H1 (cell line): ENCODE measurements at regions not wholly inside any gene's neighbourhood (a gene's known extent, or its start where the extent isn't known, plus 50 kb on each side); places are given as distances from the start of the nearest gene placed in this dataset.

Source experiments
- CTCF ChIA-PET: fragments of 300-600 bp; sonication (Branson Sonifier 250); formaldehyde crosslinking; loops from one replicate; lab custom pipeline; 2021; ENCODE audit not compliant: partially characterized antibody; lab: Charles Lee
- POLR2A ChIA-PET: fragments of 300-600 bp; sonication (Branson Sonifier 250); formaldehyde crosslinking; loops from one replicate; lab custom pipeline; 2021; ENCODE audit warnings: inconsistent platforms; ENCODE audit not compliant: partially characterized antibody; lab: Charles Lee
- DNase-seq, 2 experiments: peaks; one replicate each; pipeline versions ENCODE4 v3.0.0 to v3.0.0-alpha.2; 2010 to 2022; ENCODE audit warnings: low spot score in 2 of 2, low read depth in 1 of 2, mixed read lengths in 1 of 2
- FAIRE-seq: peaks from 2 replicates; lab custom pipeline; 2011; peaks lifted over from hg19 to GRCh38; lab: Jason Lieb, UNC
- H2AFZ ChIP-seq: 2 replicates; pipeline ENCODE4 v1.8.1; 2012; ENCODE audit warnings: low read length, inconsistent platforms
- H2AK5ac ChIP-seq: 2 replicates; pipeline ENCODE4 v1.6.1; 2013; ENCODE audit warnings: low read depth, low read length
- H2BK120ac ChIP-seq: replicated peaks from 2 replicates; pipeline ENCODE3; 2013; ENCODE audit warnings: low read depth, low read length, inconsistent platforms
- H2BK12ac ChIP-seq: 2 replicates; pipeline ENCODE4 v1.6.1; 2013; ENCODE audit warnings: low read depth, low read length
- H2BK15ac ChIP-seq: 2 replicates; pipeline ENCODE4 v1.6.1; 2013; ENCODE audit warnings: low read length
- H2BK20ac ChIP-seq: 2 replicates; pipeline ENCODE4 v1.6.1; 2013; ENCODE audit warnings: low read length
- H2BK5ac ChIP-seq: 2 replicates; pipeline ENCODE4 v1.6.1; 2013; ENCODE audit warnings: low read depth, low read length
- H3K14ac ChIP-seq: 2 replicates; pipeline ENCODE4 v1.6.1; 2013; ENCODE audit warnings: inconsistent platforms; ENCODE audit not compliant: insufficient read length
- H3K18ac ChIP-seq: 2 replicates; pipeline ENCODE4 v1.6.1; 2013; ENCODE audit warnings: low read length; ENCODE audit errors: extremely low read depth
- H3K23ac ChIP-seq: 2 replicates; pipeline ENCODE4 v1.6.1; 2013; ENCODE audit warnings: inconsistent platforms; ENCODE audit not compliant: insufficient read length
- H3K23me2 ChIP-seq: 2 replicates; pipeline ENCODE4 v1.6.1; 2013; ENCODE audit warnings: low read depth, low read length
- H3K27ac ChIP-seq: 2 replicates; pipeline ENCODE4 v1.6.1; 2011; ENCODE audit warnings: low read depth, low read length, inconsistent platforms
- H3K27me3 ChIP-seq, 4 experiments: replicated peaks in 1 of 4; 1 replicate in 1 of 4; 2 replicates in 3 of 4; pipeline versions ENCODE4 v1.6.1 to v1.8.1; 2011 to 2013; ENCODE audit warnings: low read length in 3 of 4, mild to moderate bottlenecking in 3 of 4, inconsistent platforms in 2 of 4, mixed read lengths in 2 of 4, moderate library complexity in 1 of 4; ENCODE audit not compliant: control insufficient read depth in 3 of 4, insufficient read depth in 3 of 4; ENCODE audit errors: extremely low read depth in 1 of 4
- H3K36me3 ChIP-seq, 4 experiments: 2 replicates each; pipeline versions ENCODE4 v1.6.1 to v1.8.1; 2011 to 2013; ENCODE audit warnings: mild to moderate bottlenecking in 4 of 4, low read length in 3 of 4, moderate library complexity in 2 of 4, control low read depth in 1 of 4, inconsistent platforms in 1 of 4; ENCODE audit not compliant: insufficient read depth in 4 of 4, control insufficient read depth in 2 of 4
- H3K4ac ChIP-seq: replicated peaks from 2 replicates; pipeline ENCODE3; 2013; ENCODE audit warnings: low read length, low read depth, mixed read lengths, inconsistent platforms; ENCODE audit not compliant: insufficient read length
- H3K4me1 ChIP-seq, 4 experiments: replicated peaks in 1 of 4; 1 replicate in 1 of 4; 2 replicates in 3 of 4; pipeline versions ENCODE4 v1.6.1 to v1.8.1; 2011 to 2013; ENCODE audit warnings: low read length in 3 of 4, inconsistent platforms in 2 of 4, mixed read lengths in 1 of 4; ENCODE audit not compliant: insufficient read depth in 4 of 4, control insufficient read depth in 3 of 4
- H3K4me2 ChIP-seq, 2 experiments: 2 replicates each; pipeline versions ENCODE4 v1.6.1 to v1.8.1; 2011 to 2013; ENCODE audit warnings: low read depth in 2 of 2, low read length in 2 of 2, control low read depth in 1 of 2, inconsistent platforms in 1 of 2, mild to moderate bottlenecking in 1 of 2; ENCODE audit not compliant: insufficient read depth in 1 of 2
- H3K4me3 ChIP-seq, 4 experiments: fragments of 200-600, 300-600 bp in 1 of 4; sonication (generic), shearing (Covaris generic), sonication (Bioruptor Twin) in 1 of 4; 2 replicates each; pipeline versions ENCODE4 v1.5.1 to v1.8.1; 2011 to 2016; ENCODE audit warnings: low read length in 4 of 4, low read depth in 3 of 4, control low read depth in 2 of 4, inconsistent platforms in 2 of 4, mild to moderate bottlenecking in 2 of 4, mixed read lengths in 1 of 4, moderate library complexity in 1 of 4; ENCODE audit not compliant: insufficient read depth in 2 of 4; ENCODE audit errors: extremely low read depth in 1 of 4
- H3K56ac ChIP-seq: replicated peaks from 2 replicates; pipeline ENCODE3; 2013; ENCODE audit warnings: low read depth, mild to moderate bottlenecking, mixed read lengths, low read length, inconsistent platforms; ENCODE audit not compliant: insufficient read length
- H3K79me1 ChIP-seq: 2 replicates; pipeline ENCODE4 v1.6.1; 2013; ENCODE audit warnings: low read depth, low read length, control low read depth
- H3K79me2 ChIP-seq, 2 experiments: 2 replicates each; pipeline versions ENCODE4 v1.6.1 to v1.8.1; 2012 to 2013; ENCODE audit warnings: low read length in 2 of 2, mild to moderate bottlenecking in 2 of 2, inconsistent platforms in 1 of 2; ENCODE audit not compliant: insufficient read depth in 2 of 2, control insufficient read depth in 1 of 2
- H3K9ac ChIP-seq, 4 experiments: replicated peaks in 1 of 4; 1 replicate in 1 of 4; 2 replicates in 3 of 4; pipeline versions ENCODE4 v1.6.1 to v1.8.1; 2011 to 2013; ENCODE audit warnings: low read depth in 3 of 4, low read length in 3 of 4, control low read depth in 2 of 4, mild to moderate bottlenecking in 2 of 4, moderate library complexity in 2 of 4, inconsistent platforms in 1 of 4; ENCODE audit errors: extremely low read depth in 1 of 4
- H3K9me3 ChIP-seq, 2 experiments: 2 replicates each; pipeline versions ENCODE4 v1.6.1 to v1.8.1; 2012 to 2013; ENCODE audit warnings: mild to moderate bottlenecking in 2 of 2, moderate library complexity in 2 of 2, control low read depth in 1 of 2, inconsistent platforms in 1 of 2, low read depth in 1 of 2, low read length in 1 of 2, mixed read lengths in 1 of 2; ENCODE audit not compliant: insufficient read depth in 2 of 2
- H4K20me1 ChIP-seq, 2 experiments: replicated peaks in 1 of 2; 2 replicates each; pipeline versions ENCODE3 to v1.8.1; 2011 to 2013; ENCODE audit warnings: inconsistent platforms in 2 of 2, low read length in 2 of 2, mild to moderate bottlenecking in 1 of 2; ENCODE audit not compliant: insufficient read depth in 2 of 2, control insufficient read depth in 1 of 2
- H4K5ac ChIP-seq: 2 replicates; pipeline ENCODE4 v1.6.1; 2013; ENCODE audit warnings: low read length, low read depth, mixed read lengths, inconsistent platforms; ENCODE audit not compliant: insufficient read length
- H4K8ac ChIP-seq: 2 replicates; pipeline ENCODE4 v1.8.0; 2013; ENCODE audit warnings: mild to moderate bottlenecking, moderate library complexity, low read length, inconsistent platforms; ENCODE audit not compliant: insufficient read depth; ENCODE audit errors: extremely low read depth
- H4K91ac ChIP-seq: replicated peaks from 2 replicates; pipeline ENCODE3; 2013; ENCODE audit warnings: low read length, mixed read lengths, inconsistent platforms; ENCODE audit not compliant: insufficient read length
- BACH1 ChIP-seq: IDR thresholded peaks from 2 replicates; pipeline ENCODE4 v1.6.1; 2012; ENCODE audit warnings: low read length, improper control_type of control experiment
- CBX8 ChIP-seq: fragments of 300-800, 300-1000 bp; sonication (generic); IDR thresholded peaks from 2 replicates; pipeline ENCODE4 v1.7.1; 2016; ENCODE audit warnings: low read depth, low read length, borderline replicate concordance
- JUND ChIP-seq: IDR thresholded peaks from 2 replicates; pipeline ENCODE4 v1.6.1; 2011; ENCODE audit warnings: mild to moderate bottlenecking, improper control_type of control experiment, low read length
- KDM1A ChIP-seq: fragments of 200-600, 300-600 bp; sonication (generic); IDR thresholded peaks from 2 replicates; pipeline ENCODE4 v1.7.1; 2016; ENCODE audit warnings: mild to moderate bottlenecking, low read length, borderline replicate concordance
- NRF1 ChIP-seq: IDR thresholded peaks from 2 replicates; pipeline ENCODE4 v1.6.1; 2011; ENCODE audit warnings: mild to moderate bottlenecking, low read depth, low read length, improper control_type of control experiment
- POLR2A ChIP-seq, 2 experiments: IDR thresholded peaks; 1 replicate in 1 of 2; 2 replicates in 1 of 2; pipeline ENCODE4 v1.6.1; 2011; ENCODE audit warnings: low read depth in 2 of 2, low read length in 2 of 2, mild to moderate bottlenecking in 2 of 2; ENCODE audit errors: control extremely low read depth in 1 of 2
- RAD21 ChIP-seq, 2 experiments: IDR thresholded peaks in 1 of 2; conservative IDR thresholded peaks in 1 of 2; 2 replicates each; pipeline ENCODE4 v1.6.1; 2011; ENCODE audit warnings: low read depth in 2 of 2, low read length in 2 of 2, improper control_type of control experiment in 1 of 2, inconsistent platforms in 1 of 2, mild to moderate bottlenecking in 1 of 2, moderate library complexity in 1 of 2
- SIRT6 ChIP-seq: IDR thresholded peaks from one replicate; pipeline ENCODE4 v1.7.1; 2012; ENCODE audit warnings: low read length, inconsistent platforms
- SIX5 ChIP-seq: IDR thresholded peaks from 2 replicates; pipeline ENCODE4 v1.6.1; 2011; ENCODE audit warnings: mild to moderate bottlenecking, low read depth, low read length
- SP1 ChIP-seq: IDR thresholded peaks from 2 replicates; pipeline ENCODE4 v1.6.1; 2011; ENCODE audit warnings: low read depth, low read length
- SRF ChIP-seq: IDR thresholded peaks from 2 replicates; pipeline ENCODE4 v1.6.1; 2011; ENCODE audit warnings: mild to moderate bottlenecking, low read depth, low read length, moderate library complexity
- SUZ12 ChIP-seq: fragments of 200-600 bp; sonication (generic); IDR thresholded peaks from 2 replicates; pipeline ENCODE4 v1.6.1; 2012; ENCODE audit warnings: mild to moderate bottlenecking, inconsistent platforms, low read length, moderate library complexity, mixed read lengths
- TCF12 ChIP-seq: IDR thresholded peaks from 2 replicates; pipeline ENCODE4 v1.6.1; 2011; ENCODE audit warnings: low read depth, mild to moderate bottlenecking, low read length
- WGBS, 2 experiments: shearing (Covaris generic) in 1 of 2; methylation state at CpG; one replicate each; pipeline versions ENCODE4 v1.1.6 to v1.1.7; 2013 to 2015; ENCODE audit warnings: low lambda C conversion rate in 2 of 2, mixed read lengths in 2 of 2, inconsistent platforms in 1 of 2, low coverage in 1 of 2, missing lambda C conversion rate in 1 of 2; ENCODE audit not compliant: insufficient replicate concordance in 2 of 2, insufficient coverage in 1 of 2, insufficient read length in 1 of 2; ENCODE audit errors: extremely low coverage in 1 of 2, missing lambda C conversion rate in 1 of 2; 5-methylcytosine and 5-hydroxymethylcytosine counted together
- TF ChIP-seq, protein P1 (sequence below): IDR thresholded peaks from 2 replicates; pipeline ENCODE4 v1.6.1; 2011; ENCODE audit warnings: low read length, improper control_type of control experiment
- TF ChIP-seq, protein P2 (sequence below): IDR thresholded peaks from 2 replicates; pipeline ENCODE4 v1.6.1; 2011; ENCODE audit warnings: low read depth, mild to moderate bottlenecking, low read length; ENCODE audit not compliant: insufficient read depth

- H2BK12ac ChIP-seq = no peak overlapping the region
- no peak overlapping the region for H2AFZ ChIP-seq
- no peak overlapping the region for H4K5ac ChIP-seq
- no peak overlapping the region for H3K4me3 ChIP-seq
- ChIA-PET POLR2A (no interaction called here), CTCF (interaction anchor here (1.0 to 1.1 kb wide), 2 partner anchors 12 to 607 kb away, joined by 3 read pairs; no protein-coding TSS in a partner anchor)
- FAIRE-seq (no peak), DNase-seq (no peak)
- no peaks in the 10 kb centered on the region for H3K27me3 ChIP-seq
- no peak overlapping the region for H3K27ac ChIP-seq
- no peak overlapping the region for H4K91ac ChIP-seq
- no peaks in the 10 kb centered on the region for H4K20me1 ChIP-seq
- H3K4ac ChIP-seq = no peak overlapping the region
- no peak overlapping the region for H3K23ac ChIP-seq
- H3K56ac ChIP-seq = no peak overlapping the region
- no peaks in the 10 kb centered on the region for H3K9me3 ChIP-seq
- no peak overlapping the region for H4K8ac ChIP-seq
- H2BK15ac ChIP-seq = no peak overlapping the region
- H2BK5ac ChIP-seq = no peak overlapping the region
- no peaks in the 10 kb centered on the region for H3K23me2 ChIP-seq
- no peak overlapping the region for H3K18ac ChIP-seq
- H3K79me1 ChIP-seq = no peaks in the 10 kb centered on the region
- no peak overlapping the region for H3K4me2 ChIP-seq
- 95% methylated on average over 6 of the region's 6 CpGs; no CpG with 5 or more reads in 1 of the 2 experiments for WGBS, 2 experiments
- peaks cover 0 to 2% (median 0%) of the 10 kb centered on the region in 4 experiments; a peak in 2 of 7 replicates for H3K4me1 ChIP-seq
- no peaks in the 10 kb centered on the region for H3K36me3 ChIP-seq
- H3K14ac ChIP-seq = no peak overlapping the region
- no peak overlapping the region for H2BK20ac ChIP-seq
- H3K9ac ChIP-seq = no peak overlapping the region
- no peak overlapping the region for H2BK120ac ChIP-seq
- H2AK5ac ChIP-seq = no peak overlapping the region
- H3K79me2 ChIP-seq = no peaks in the 10 kb centered on the region
- TF ChIP-seq RAD21 (IDR thresholded peaks at IDR 0.05 in 1 of 2, conservative IDR thresholded peaks at IDR 0.05 in 1 of 2; ENCODE audit: low read depth in 2 of 2, low read length in 2 of 2) (no peak), TCF12 (no peak), NRF1 (no peak), SIRT6 (no peak), SP1 (no peak), KDM1A (no peak), JUND (no peak), CBX8 (no peak), SIX5 (no peak), POLR2A (IDR thresholded peaks at IDR 0.05; ENCODE audit: control extremely low read depth in 1 of 2, low read depth in 2 of 2, low read length in 2 of 2) (no peak), SRF (no peak), SUZ12 (no peak), BACH1 (no peak)
- TF ChIP-seq, protein P1, sequence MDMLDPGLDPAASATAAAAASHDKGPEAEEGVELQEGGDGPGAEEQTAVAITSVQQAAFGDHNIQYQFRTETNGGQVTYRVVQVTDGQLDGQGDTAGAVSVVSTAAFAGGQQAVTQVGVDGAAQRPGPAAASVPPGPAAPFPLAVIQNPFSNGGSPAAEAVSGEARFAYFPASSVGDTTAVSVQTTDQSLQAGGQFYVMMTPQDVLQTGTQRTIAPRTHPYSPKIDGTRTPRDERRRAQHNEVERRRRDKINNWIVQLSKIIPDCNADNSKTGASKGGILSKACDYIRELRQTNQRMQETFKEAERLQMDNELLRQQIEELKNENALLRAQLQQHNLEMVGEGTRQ = no peak
- TF ChIP-seq, protein P2, sequence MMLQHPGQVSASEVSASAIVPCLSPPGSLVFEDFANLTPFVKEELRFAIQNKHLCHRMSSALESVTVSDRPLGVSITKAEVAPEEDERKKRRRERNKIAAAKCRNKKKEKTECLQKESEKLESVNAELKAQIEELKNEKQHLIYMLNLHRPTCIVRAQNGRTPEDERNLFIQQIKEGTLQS = no peak
Measured at GRCh38 chr2:12436483-12436882, 280.3 kb upstream of the TRIB2 start.
